Suprapubic skin (tissue), 4 donors: ENCODE measurements at regions not wholly inside any gene's neighbourhood (a gene's known extent, or its start where the extent isn't known, plus 50 kb on each side); places are given as distances from the start of the nearest gene placed in this dataset.

ENCODE experiments used
- EP300 ChIP-seq: sonication (generic); formaldehyde crosslinking; IDR thresholded peaks from one replicate; pipeline ENCODE4 v1.6.1; 2017; ENCODE audit warnings: antibody characterized with exemption
- POLR2A ChIP-seq, 2 donors: fragments of 450-650 bp; IDR thresholded peaks; one replicate each; pipeline ENCODE4 v1.6.1; 2017; ENCODE audit warnings: antibody characterized with exemption in 2 of 2, mild to moderate bottlenecking in 2 of 2, moderate library complexity in 2 of 2
- POLR2AphosphoS5 ChIP-seq, 3 donors: sonication (generic); formaldehyde crosslinking; IDR thresholded peaks; one replicate each; pipeline ENCODE4 v1.6.1; 2017; ENCODE audit warnings: antibody characterized with exemption in 3 of 3
- TF ChIP-seq, protein P1 (sequence below), 2 donors: fragments of 200-600 bp in 1 of 2; fragments of 450-650 bp in 1 of 2; sonication (generic) in 1 of 2; IDR thresholded peaks; one replicate each; pipeline ENCODE4 v1.5.1; 2016 to 2019; ENCODE audit warnings: antibody characterized with exemption in 2 of 2, mild to moderate bottlenecking in 1 of 2, moderate library complexity in 1 of 2

DNA sequence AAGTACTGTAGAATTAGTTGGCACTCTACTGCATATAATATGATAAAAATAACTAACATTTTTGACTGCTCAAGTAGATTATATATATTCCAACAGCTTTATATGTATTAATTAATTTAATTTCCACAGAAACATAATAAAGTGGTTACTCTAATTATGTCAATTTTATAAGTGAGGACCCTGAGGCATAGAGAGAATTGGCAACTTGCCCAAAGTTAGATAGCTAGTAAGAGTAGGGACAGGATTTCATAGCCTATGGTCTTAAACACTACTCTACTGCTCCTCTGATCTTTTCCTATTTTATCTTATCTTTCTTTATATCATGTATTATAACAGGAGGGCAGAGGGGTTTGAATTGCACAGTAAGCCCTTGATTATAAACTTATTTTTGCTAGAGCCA, 418.7 kb upstream of the SGO1 start:
- TF ChIP-seq POLR2A (IDR thresholded peaks at IDR 0.05) (no peak), EP300 (no peak), POLR2AphosphoS5 (IDR thresholded peaks at IDR 0.05) (no peak)
- TF ChIP-seq, protein P1, sequence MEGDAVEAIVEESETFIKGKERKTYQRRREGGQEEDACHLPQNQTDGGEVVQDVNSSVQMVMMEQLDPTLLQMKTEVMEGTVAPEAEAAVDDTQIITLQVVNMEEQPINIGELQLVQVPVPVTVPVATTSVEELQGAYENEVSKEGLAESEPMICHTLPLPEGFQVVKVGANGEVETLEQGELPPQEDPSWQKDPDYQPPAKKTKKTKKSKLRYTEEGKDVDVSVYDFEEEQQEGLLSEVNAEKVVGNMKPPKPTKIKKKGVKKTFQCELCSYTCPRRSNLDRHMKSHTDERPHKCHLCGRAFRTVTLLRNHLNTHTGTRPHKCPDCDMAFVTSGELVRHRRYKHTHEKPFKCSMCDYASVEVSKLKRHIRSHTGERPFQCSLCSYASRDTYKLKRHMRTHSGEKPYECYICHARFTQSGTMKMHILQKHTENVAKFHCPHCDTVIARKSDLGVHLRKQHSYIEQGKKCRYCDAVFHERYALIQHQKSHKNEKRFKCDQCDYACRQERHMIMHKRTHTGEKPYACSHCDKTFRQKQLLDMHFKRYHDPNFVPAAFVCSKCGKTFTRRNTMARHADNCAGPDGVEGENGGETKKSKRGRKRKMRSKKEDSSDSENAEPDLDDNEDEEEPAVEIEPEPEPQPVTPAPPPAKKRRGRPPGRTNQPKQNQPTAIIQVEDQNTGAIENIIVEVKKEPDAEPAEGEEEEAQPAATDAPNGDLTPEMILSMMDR (IDR thresholded peaks at IDR 0.05), result no peak
